ENCODE measurements at regions not wholly inside any gene's neighbourhood (a gene's known extent, or its start where the extent isn't known, plus 50 kb on each side); places are given as distances from the start of the nearest gene placed in this dataset.

GRCh38 chr7:55280031-55280454 lies 85.1 kb upstream of the LANCL2 start:
- peak; percentile 85 for DNase-seq (ENCODE audit: low read depth)
- TF ChIP-seq, protein P1, sequence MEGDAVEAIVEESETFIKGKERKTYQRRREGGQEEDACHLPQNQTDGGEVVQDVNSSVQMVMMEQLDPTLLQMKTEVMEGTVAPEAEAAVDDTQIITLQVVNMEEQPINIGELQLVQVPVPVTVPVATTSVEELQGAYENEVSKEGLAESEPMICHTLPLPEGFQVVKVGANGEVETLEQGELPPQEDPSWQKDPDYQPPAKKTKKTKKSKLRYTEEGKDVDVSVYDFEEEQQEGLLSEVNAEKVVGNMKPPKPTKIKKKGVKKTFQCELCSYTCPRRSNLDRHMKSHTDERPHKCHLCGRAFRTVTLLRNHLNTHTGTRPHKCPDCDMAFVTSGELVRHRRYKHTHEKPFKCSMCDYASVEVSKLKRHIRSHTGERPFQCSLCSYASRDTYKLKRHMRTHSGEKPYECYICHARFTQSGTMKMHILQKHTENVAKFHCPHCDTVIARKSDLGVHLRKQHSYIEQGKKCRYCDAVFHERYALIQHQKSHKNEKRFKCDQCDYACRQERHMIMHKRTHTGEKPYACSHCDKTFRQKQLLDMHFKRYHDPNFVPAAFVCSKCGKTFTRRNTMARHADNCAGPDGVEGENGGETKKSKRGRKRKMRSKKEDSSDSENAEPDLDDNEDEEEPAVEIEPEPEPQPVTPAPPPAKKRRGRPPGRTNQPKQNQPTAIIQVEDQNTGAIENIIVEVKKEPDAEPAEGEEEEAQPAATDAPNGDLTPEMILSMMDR (IDR thresholded peaks at IDR 0.05; ENCODE audit: insufficient read depth, low read depth, low read length, missing control alignments) = peak; percentile 58
- H3K4me3 ChIP-seq (ENCODE audit: low read depth, low read length) = no peak overlapping the region

DNA sequence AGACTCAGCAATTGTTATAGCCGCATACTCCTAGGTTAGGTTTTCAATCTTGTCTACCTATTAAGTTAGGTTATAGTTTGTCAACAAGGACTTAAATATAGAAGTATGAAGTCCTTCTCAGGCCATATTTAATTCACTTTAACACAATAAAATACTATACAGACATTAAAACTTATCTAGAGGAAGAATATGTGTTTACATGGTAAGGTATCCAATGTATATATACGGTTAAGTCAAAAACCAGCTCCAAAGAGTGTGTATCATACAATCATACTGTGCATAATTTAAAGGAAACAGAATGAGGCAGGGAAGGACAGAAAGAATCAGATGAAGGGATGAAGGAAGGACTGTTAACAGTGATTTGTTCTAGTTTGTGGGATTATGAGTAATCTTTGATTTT lies 79.5 kb upstream of the LANCL2 start:
- TF ChIP-seq, protein P1 (IDR thresholded peaks at IDR 0.05; ENCODE audit: insufficient read depth, low read depth, low read length, missing control alignments) = no peak
- no peak for DNase-seq (ENCODE audit: low read depth)
- H3K4me3 ChIP-seq (ENCODE audit: low read depth, low read length) = no peak overlapping the region

- TF ChIP-seq, protein P1 (IDR thresholded peaks at IDR 0.05; ENCODE audit: insufficient read depth, low read depth, low read length, missing control alignments) = no peak
- no peak overlapping the region for H3K4me3 ChIP-seq (ENCODE audit: low read depth, low read length)
- DNase-seq (ENCODE audit: low read depth) = no peak
Measured at GRCh38 chr7:55286666-55287065, 78.5 kb upstream of the LANCL2 start.

DNA sequence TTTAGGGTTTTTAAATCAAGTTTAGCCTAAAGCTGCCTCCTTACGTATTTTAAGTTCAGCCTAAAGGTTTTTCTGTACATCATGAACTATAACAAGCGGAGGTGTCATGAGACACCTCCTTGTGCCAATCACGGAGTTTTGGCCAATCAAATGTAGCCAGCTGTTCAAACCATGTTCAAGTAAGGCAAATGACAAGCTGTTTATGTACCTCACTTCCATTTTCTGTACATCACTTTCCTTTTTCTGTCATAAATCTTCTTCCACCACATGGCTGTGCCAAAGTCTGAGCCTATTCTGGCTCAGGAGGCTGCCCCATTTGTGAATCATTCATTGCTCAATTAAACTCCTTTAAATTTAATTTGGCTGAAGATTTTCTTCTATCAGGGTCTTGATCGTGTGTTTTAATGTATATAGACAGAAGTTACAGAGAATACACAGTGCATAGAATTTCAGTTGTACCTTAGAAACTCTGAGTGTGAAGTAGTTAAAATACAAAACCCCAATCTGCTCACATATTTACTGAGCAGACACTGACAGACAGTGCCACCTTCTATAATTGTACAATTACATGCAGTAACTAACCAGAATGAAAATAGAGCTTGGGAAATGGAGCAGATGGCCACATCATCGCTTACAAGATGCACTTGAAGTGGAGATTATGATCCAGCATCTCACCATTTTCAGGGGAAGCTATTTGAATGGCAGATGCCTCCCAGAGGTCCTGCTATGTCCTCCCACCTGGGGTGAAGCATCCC lies 76.9 kb upstream of the LANCL2 start:
- DNase-seq (ENCODE audit: low read depth) = no peak
- no peak overlapping the region for H3K4me3 ChIP-seq (ENCODE audit: low read depth, low read length)
- TF ChIP-seq, protein P1 (IDR thresholded peaks at IDR 0.05; ENCODE audit: insufficient read depth, low read depth, low read length, missing control alignments) = no peak

GRCh38 chr7:55296070-55296469 lies 69.1 kb upstream of the LANCL2 start:
- no peak overlapping the region for H3K4me3 ChIP-seq (ENCODE audit: low read depth, low read length)
- no peak for DNase-seq (ENCODE audit: low read depth)
- TF ChIP-seq, protein P1 (IDR thresholded peaks at IDR 0.05; ENCODE audit: insufficient read depth, low read depth, low read length, missing control alignments) = no peak

- no peak for DNase-seq (ENCODE audit: low read depth)
- H3K4me3 ChIP-seq (ENCODE audit: low read depth, low read length) = no peak overlapping the region
- TF ChIP-seq, protein P1 (IDR thresholded peaks at IDR 0.05; ENCODE audit: insufficient read depth, low read depth, low read length, missing control alignments) = no peak
Measured at GRCh38 chr7:55299273-55299967, 65.7 kb upstream of the LANCL2 start.
